Muscle of back (tissue), 3 donors: ENCODE measurements at regions not wholly inside any gene's neighbourhood (a gene's known extent, or its start where the extent isn't known, plus 50 kb on each side); places are given as distances from the start of the nearest gene placed in this dataset.

ENCODE experiments used
- DNase-seq, 3 donors: peaks; one replicate each; pipeline versions ENCODE4 v3.0.0 to v3.0.0-alpha.2; 2013

DNA sequence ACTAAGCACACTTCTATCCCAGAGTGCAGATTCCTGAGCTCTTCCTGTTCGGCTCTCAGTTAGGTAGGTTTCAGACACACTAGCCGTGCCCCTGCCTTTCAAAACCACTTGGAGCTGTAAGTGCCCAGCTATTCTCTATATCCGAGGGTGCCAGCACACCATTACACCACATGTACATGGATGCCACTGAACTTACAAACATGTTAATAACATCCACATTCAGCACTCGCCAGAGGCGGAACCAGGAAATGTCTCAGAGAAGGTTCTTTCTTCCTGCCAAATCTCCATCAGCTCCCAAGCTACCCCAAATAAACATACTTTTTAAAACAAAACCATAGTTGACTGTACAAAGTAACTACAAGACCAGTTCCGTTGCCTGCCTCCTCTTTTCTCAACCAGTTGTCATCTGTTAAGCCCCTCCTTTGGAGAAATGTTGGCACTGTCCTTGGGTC, 78.4 kb upstream of the CTTNBP2NL start:
- peak in 1 of 3 donors; percentile 43 for DNase-seq

DNA sequence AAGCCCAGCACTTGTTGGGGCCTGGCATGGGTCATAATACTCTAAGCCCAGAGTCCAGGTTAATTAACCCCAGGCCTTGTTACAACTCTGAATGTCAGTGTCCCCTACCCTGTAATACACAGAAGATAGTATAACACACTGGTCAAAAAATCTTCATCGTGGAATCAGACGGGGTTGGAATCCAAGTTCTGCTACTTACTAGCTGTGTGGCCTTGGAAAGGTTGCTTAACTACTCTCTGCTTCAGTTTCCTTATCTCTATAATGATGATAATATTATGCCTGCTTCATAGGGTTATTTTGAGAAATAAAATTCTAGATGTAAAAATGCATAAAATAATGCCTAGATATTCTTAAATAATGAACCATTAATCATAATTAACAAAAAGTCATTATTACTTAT, 77.8 kb upstream of the CTTNBP2NL start:
- DNase-seq = no peak

DNA sequence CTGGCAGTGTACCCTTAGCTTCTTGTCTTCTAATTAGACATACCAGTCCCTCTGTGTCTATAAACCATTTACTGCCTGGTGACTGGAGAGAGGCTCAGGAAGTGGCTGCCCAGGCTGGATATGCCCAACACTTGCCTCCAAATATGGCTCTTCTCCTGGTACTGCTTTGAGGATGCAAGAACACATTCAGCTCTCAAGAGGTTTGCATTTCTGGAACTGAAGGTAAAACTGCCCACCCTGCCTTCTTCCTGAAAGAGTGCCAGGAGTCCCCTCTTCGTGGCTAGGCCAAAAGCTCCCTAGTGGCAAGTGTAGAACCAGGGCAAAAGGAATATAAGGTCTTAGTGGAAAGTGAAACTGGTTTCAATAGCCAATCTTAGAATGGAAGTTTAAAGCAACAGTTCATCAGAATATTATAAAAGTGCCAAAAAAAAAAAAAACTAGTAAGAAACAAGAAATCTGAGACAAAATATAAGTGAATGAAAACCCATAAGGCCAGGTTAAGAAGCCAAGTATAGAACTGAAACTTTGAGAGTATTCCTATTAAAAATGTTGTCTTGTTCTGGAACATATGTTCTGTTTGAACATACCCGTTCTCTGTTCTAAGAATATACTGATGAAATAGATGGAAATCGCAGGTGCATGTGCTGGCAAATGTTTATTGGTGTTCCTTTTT, 77.2 kb upstream of the CTTNBP2NL start:
- no peak for DNase-seq

DNA sequence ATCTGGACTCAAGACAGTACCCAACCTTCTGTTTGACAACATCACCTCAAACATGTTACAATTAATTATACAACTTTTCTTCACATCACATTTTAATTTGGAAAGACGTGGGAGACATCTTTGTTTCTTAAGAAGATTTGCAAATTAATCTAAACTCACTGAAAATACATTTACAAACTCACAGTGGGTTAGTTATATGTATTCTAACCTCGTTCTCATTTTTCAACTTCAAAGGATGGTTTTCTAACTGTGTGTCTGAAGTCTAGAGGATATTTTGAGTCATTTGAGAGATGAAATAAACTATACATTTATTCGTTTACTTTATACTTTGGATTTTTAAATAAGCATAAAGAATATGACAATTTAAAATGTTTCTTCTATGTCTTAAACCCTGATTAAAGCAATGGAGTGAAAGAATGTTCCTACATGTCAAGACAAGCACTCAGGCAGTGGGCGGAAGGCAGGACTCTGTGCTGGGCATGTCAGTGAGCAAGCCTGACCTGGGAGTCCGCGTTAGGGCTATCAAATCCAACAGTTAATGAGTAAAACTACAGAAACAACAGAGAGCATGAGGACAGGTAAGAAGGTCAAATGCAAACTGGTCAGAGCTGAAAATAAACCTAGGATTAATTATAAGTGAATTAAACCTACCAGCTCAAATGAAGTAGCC, 76.5 kb upstream of the CTTNBP2NL start:
- DNase-seq = no peak

DNA sequence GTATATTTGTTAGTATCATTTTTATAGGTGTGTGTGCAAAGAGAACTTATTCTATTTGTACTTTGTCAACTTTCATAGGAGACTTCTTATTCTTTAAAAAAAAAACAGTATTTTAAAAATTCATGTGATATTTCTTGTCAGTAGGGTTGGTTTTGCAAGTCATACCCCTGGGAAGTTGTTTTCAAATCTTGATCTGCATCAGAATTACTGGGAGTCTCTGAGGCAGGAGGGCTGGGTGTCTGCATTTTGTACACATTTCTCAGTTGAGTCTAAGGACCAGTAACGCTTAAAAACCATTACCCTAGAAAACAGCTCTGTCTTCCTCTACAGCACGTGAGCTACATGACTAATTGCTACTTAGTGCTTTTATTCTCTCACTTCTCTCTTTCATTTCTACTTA, 76.0 kb upstream of the CTTNBP2NL start:
- DNase-seq = no peak

DNA sequence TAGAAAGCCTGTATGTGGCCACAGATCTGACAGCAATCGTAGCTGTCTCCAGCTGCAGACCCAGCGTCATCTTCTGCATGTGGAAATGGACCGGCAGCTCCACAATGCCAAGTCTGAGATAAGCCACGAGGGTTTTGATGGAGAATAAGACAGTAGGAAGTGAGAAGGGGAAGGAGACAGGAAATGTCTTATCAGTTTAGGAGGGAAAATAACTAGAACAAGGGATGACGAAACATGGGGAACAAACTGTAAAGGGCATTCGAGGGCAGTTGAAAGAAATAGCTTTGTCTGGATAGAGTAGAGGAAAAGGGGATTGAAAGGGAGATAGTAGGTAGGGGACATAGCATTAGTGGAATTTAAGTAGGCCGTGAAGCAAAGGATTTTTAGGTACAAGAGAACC, 74.0 kb upstream of the CTTNBP2NL start:
- no peak for DNase-seq

DNA sequence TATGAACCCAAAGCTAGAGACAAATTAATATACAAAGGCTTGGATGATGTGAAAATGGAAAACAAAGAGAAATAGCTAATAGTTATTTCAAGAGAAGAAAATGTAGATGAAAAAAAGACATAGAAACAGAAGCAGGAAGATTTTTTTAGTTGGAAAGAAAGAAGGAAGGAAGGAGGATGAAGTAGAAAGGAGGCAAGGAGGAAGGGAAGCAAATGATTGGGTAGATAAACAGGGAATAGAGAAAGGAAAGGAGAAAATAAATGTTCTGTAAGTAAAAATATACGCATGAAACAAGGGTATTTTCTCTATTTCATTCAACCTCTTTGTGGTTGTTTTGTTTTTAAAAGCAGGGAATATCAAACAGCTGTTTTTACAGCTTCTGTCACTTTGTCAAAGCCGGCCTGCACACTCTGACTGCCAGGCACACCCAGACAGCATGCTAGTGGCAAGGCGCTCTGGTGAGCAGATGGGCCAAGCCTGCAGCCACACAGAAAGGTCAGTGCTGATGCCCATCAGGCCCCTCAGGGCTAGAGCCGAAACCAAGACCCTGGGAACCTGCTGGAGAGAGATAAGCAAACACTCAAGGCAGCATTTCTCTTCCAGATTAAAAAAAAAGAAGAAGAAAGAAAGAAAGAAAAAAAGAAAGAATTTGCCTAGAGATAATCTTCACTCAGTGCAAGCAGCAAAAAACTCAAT, 72.9 kb upstream of the CTTNBP2NL start:
- no peak for DNase-seq

DNA sequence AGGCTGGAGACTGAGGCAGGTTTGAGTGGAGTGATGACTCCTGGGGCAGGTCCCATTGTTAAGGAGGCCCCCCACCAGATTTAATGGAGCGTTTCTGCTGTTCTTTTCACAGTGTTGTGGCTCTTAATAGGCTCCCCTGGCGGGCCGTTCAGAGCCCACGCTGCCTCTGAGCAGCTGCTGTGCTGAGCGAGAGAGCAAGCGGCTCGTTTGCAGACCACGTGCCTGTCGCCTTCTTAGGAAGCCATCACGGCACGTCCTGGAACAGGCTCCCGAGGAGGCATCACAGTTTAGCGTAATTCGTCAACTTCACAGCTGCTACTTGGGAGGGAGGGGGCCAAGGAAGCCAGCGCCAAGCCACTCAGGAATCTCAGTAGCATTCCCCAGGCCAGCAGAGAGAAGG, 70.5 kb upstream of the CTTNBP2NL start:
- peak; percentile 44 to 61 (median 55) for DNase-seq

DNA sequence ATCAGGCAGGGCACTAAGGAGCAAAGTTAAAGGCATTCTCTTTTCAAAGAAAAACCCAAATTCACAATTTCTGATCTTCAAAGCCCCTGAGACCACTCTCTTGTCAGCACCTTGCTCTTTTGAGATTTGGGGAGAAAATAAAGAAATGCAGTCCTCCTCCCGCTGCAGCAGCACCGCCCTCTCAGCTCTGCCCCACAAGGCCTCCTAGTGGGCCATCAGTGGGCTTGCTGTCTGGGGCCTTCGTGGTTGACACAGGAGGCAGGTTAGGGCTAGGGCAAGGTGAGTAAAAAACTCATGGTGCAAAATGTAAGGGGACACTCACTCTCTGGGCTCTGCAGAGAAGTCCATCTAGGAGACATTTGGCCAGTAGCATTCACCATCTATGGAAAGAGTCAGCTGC, 67.4 kb upstream of the CTTNBP2NL start:
- no peak for DNase-seq

DNA sequence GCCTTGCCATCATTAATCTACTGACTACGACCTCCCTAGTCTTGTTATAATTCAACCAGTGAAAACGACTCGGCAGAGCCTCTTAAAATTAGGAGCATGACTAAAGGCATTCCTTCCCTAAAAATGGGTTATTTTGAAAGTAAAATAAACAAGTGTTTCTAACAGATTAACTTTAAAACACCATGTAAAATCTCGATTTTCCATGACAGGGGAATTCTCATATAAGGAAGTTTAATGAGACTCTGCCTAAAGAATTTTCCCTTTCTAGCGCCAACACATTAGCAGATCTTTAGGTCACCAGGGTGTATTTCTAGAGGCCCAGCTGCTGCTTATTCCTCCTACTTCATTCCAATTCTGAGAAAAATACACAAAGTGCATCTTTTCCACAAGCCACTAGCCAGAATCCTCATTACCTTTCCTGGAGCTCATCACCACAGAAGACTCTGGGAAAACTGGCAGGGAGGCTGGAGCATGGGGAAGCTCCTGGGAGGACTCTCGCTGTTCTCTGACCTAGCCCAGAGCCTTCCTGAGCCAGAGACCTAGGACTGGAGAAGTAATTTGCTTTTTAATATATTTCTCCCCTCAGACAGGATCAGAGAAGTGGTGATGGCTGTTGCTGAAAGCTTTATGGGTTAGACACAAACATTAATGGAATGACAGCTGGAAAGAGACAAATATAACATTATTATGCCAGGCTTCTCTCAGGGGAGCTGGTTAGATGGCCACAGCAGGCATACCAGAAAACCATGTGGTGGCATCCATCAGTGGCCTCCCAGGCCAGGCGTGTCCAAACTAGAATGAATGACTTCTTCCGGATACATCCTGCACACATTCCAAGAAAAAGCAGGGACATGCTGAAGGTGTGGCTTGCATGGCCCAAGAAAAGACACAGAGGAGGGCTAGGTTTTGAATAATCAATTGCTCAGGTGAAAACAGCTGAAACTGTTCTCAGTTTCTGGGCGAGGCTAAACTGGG, 63.6 kb upstream of the CTTNBP2NL start:
- peak; percentile 69 to 89 (median 75) for DNase-seq

DNA sequence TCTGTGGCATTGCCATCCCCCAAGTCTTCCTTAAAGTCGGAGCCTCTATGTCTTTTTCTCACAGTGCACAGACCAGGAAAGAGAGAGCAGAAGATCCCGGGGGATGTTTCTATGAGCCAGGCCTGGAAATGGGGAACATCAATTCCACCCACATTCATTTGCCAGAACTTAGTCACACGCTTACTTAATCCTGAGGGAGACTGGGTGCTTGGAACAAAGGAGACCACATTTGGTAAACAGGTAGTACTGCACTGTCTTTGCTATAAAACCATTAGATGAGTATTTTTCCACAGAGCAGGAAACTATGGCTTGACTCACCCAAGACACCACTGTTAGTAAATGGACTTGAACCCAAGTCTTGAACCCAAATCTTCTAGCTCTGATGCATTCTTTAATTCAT, 60.7 kb upstream of the CTTNBP2NL start:
- DNase-seq = no peak

DNA sequence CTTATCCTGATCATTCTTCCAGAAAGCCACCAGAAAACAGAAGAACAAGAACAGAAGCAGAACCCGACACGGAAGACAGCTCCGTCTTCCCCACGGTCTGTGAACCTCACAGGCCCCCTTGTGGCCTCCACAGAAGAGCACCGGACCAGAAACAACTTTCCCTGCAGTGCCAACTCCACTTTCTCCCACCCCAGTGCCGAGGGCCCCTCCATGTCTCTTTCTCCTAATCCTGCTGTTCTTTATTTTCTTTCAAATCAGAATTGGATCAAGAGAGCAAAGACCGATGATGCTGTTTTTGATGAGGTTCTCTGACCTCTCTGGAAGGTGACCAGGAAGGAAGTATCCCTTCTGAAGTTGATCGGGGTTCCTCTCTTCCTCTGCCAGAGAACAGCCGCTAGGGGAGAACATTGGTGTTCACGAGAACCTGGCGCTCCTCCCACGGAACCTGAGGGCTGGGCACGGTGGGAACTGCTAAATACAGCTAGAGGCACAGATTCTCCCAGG, 58.9 kb upstream of the CTTNBP2NL start:
- peak in 1 of 3 donors; percentile 57 for DNase-seq

DNA sequence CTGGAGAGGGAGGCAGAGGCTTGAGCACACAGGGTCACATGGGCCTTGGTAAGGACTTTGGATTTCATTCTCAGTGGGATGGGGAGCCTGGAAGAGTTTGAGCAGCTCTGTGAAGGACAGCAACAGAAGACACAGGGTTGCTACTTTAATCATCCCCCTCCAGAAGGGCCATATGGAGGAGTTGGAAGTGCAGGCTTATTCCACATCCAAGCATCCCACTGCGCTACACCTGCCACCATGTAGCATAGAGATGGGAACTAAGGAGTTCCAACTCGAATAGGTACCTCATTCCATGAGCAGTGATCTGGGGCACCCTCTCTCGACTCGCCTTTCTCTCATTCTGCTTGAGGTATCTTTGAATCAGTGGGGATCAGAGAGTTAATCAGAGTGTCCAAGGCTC, 54.0 kb upstream of the CTTNBP2NL start:
- no peak for DNase-seq

DNA sequence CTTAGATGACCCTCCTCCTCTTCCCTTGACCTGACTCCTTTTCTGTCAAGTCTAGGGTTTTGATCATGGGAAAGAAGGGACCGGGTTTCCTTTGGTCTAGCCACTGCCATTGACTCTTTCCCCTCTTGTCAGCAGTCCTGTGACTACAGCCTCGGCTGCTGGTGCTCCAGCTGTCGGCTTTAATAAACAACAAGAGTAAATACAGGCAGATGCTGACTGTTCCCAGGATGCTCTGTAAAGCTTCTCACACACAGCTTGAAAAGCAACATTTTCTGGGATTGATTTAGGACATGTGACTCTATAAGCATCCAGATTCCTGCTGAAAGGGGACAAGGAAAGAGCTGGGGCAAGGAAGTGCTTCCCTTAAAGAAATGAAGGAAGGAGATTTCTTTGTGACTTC, 53.5 kb upstream of the CTTNBP2NL start:
- DNase-seq = no peak

DNA sequence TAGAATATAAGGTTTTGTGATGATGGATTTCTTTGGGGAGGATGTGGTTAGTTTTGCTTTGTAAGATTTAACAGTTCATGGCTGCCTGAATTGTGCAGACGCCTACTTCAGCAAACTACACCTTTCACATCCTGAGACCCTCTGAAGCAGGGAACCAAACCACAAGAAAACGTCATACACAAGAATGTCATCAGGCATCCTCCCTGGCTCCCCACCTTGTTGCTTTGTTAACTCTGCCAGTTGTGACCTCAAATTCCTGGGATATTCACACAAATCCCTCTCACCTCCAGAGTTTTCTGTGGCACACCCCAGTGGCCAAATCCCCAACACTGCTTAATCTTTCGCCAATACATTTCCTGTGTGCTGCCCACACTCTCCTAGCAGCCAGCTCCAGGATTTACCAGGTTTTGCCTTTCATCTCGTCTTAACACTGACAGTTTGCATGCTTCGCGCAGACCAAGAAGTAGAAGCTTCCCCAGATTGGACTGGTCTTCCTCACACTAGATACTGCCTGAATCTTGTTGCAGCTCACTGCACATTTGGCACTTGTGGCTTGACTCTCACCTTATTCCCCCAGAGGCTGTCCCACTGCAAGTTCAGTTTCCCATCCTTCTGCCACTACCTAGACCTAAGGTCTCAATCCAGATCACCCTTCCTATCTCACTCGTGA, 51.1 kb upstream of the CTTNBP2NL start:
- no peak for DNase-seq
